H1 (cell line): ENCODE measurements at regions not wholly inside any gene's neighbourhood (a gene's known extent, or its start where the extent isn't known, plus 50 kb on each side); places are given as distances from the start of the nearest gene placed in this dataset.

ENCODE experiments used
- CTCF ChIA-PET: fragments of 300-600 bp; sonication (Branson Sonifier 250); formaldehyde crosslinking; loops from one replicate; lab custom pipeline; 2021; ENCODE audit not compliant: partially characterized antibody; lab: Charles Lee
- POLR2A ChIA-PET: fragments of 300-600 bp; sonication (Branson Sonifier 250); formaldehyde crosslinking; loops from one replicate; lab custom pipeline; 2021; ENCODE audit warnings: inconsistent platforms; ENCODE audit not compliant: partially characterized antibody; lab: Charles Lee
- DNase-seq, 2 experiments: peaks; one replicate each; pipeline versions ENCODE4 v3.0.0 to v3.0.0-alpha.2; 2010 to 2022; ENCODE audit warnings: low spot score in 2 of 2, low read depth in 1 of 2, mixed read lengths in 1 of 2
- FAIRE-seq: peaks from 2 replicates; lab custom pipeline; 2011; peaks lifted over from hg19 to GRCh38; lab: Jason Lieb, UNC
- H2AFZ ChIP-seq: 2 replicates; pipeline ENCODE4 v1.8.1; 2012; ENCODE audit warnings: low read length, inconsistent platforms
- H2AK5ac ChIP-seq: 2 replicates; pipeline ENCODE4 v1.6.1; 2013; ENCODE audit warnings: low read depth, low read length
- H2BK120ac ChIP-seq: replicated peaks from 2 replicates; pipeline ENCODE3; 2013; ENCODE audit warnings: low read depth, low read length, inconsistent platforms
- H2BK12ac ChIP-seq: 2 replicates; pipeline ENCODE4 v1.6.1; 2013; ENCODE audit warnings: low read depth, low read length
- H2BK15ac ChIP-seq: 2 replicates; pipeline ENCODE4 v1.6.1; 2013; ENCODE audit warnings: low read length
- H2BK20ac ChIP-seq: 2 replicates; pipeline ENCODE4 v1.6.1; 2013; ENCODE audit warnings: low read length
- H2BK5ac ChIP-seq: 2 replicates; pipeline ENCODE4 v1.6.1; 2013; ENCODE audit warnings: low read depth, low read length
- H3K14ac ChIP-seq: 2 replicates; pipeline ENCODE4 v1.6.1; 2013; ENCODE audit warnings: inconsistent platforms; ENCODE audit not compliant: insufficient read length
- H3K18ac ChIP-seq: 2 replicates; pipeline ENCODE4 v1.6.1; 2013; ENCODE audit warnings: low read length; ENCODE audit errors: extremely low read depth
- H3K23ac ChIP-seq: 2 replicates; pipeline ENCODE4 v1.6.1; 2013; ENCODE audit warnings: inconsistent platforms; ENCODE audit not compliant: insufficient read length
- H3K23me2 ChIP-seq: 2 replicates; pipeline ENCODE4 v1.6.1; 2013; ENCODE audit warnings: low read depth, low read length
- H3K27ac ChIP-seq: 2 replicates; pipeline ENCODE4 v1.6.1; 2011; ENCODE audit warnings: low read depth, low read length, inconsistent platforms
- H3K27me3 ChIP-seq, 4 experiments: replicated peaks in 1 of 4; 1 replicate in 1 of 4; 2 replicates in 3 of 4; pipeline versions ENCODE4 v1.6.1 to v1.8.1; 2011 to 2013; ENCODE audit warnings: low read length in 3 of 4, mild to moderate bottlenecking in 3 of 4, inconsistent platforms in 2 of 4, mixed read lengths in 2 of 4, moderate library complexity in 1 of 4; ENCODE audit not compliant: control insufficient read depth in 3 of 4, insufficient read depth in 3 of 4; ENCODE audit errors: extremely low read depth in 1 of 4
- H3K36me3 ChIP-seq, 4 experiments: 2 replicates each; pipeline versions ENCODE4 v1.6.1 to v1.8.1; 2011 to 2013; ENCODE audit warnings: mild to moderate bottlenecking in 4 of 4, low read length in 3 of 4, moderate library complexity in 2 of 4, control low read depth in 1 of 4, inconsistent platforms in 1 of 4; ENCODE audit not compliant: insufficient read depth in 4 of 4, control insufficient read depth in 2 of 4
- H3K4ac ChIP-seq: replicated peaks from 2 replicates; pipeline ENCODE3; 2013; ENCODE audit warnings: low read length, low read depth, mixed read lengths, inconsistent platforms; ENCODE audit not compliant: insufficient read length
- H3K4me1 ChIP-seq, 4 experiments: replicated peaks in 1 of 4; 1 replicate in 1 of 4; 2 replicates in 3 of 4; pipeline versions ENCODE4 v1.6.1 to v1.8.1; 2011 to 2013; ENCODE audit warnings: low read length in 3 of 4, inconsistent platforms in 2 of 4, mixed read lengths in 1 of 4; ENCODE audit not compliant: insufficient read depth in 4 of 4, control insufficient read depth in 3 of 4
- H3K4me2 ChIP-seq, 2 experiments: 2 replicates each; pipeline versions ENCODE4 v1.6.1 to v1.8.1; 2011 to 2013; ENCODE audit warnings: low read depth in 2 of 2, low read length in 2 of 2, control low read depth in 1 of 2, inconsistent platforms in 1 of 2, mild to moderate bottlenecking in 1 of 2; ENCODE audit not compliant: insufficient read depth in 1 of 2
- H3K4me3 ChIP-seq, 4 experiments: fragments of 200-600, 300-600 bp in 1 of 4; sonication (generic), shearing (Covaris generic), sonication (Bioruptor Twin) in 1 of 4; 2 replicates each; pipeline versions ENCODE4 v1.5.1 to v1.8.1; 2011 to 2016; ENCODE audit warnings: low read length in 4 of 4, low read depth in 3 of 4, control low read depth in 2 of 4, inconsistent platforms in 2 of 4, mild to moderate bottlenecking in 2 of 4, mixed read lengths in 1 of 4, moderate library complexity in 1 of 4; ENCODE audit not compliant: insufficient read depth in 2 of 4; ENCODE audit errors: extremely low read depth in 1 of 4
- H3K56ac ChIP-seq: replicated peaks from 2 replicates; pipeline ENCODE3; 2013; ENCODE audit warnings: low read depth, mild to moderate bottlenecking, mixed read lengths, low read length, inconsistent platforms; ENCODE audit not compliant: insufficient read length
- H3K79me1 ChIP-seq: 2 replicates; pipeline ENCODE4 v1.6.1; 2013; ENCODE audit warnings: low read depth, low read length, control low read depth
- H3K79me2 ChIP-seq, 2 experiments: 2 replicates each; pipeline versions ENCODE4 v1.6.1 to v1.8.1; 2012 to 2013; ENCODE audit warnings: low read length in 2 of 2, mild to moderate bottlenecking in 2 of 2, inconsistent platforms in 1 of 2; ENCODE audit not compliant: insufficient read depth in 2 of 2, control insufficient read depth in 1 of 2
- H3K9ac ChIP-seq, 4 experiments: replicated peaks in 1 of 4; 1 replicate in 1 of 4; 2 replicates in 3 of 4; pipeline versions ENCODE4 v1.6.1 to v1.8.1; 2011 to 2013; ENCODE audit warnings: low read depth in 3 of 4, low read length in 3 of 4, control low read depth in 2 of 4, mild to moderate bottlenecking in 2 of 4, moderate library complexity in 2 of 4, inconsistent platforms in 1 of 4; ENCODE audit errors: extremely low read depth in 1 of 4
- H3K9me3 ChIP-seq, 2 experiments: 2 replicates each; pipeline versions ENCODE4 v1.6.1 to v1.8.1; 2012 to 2013; ENCODE audit warnings: mild to moderate bottlenecking in 2 of 2, moderate library complexity in 2 of 2, control low read depth in 1 of 2, inconsistent platforms in 1 of 2, low read depth in 1 of 2, low read length in 1 of 2, mixed read lengths in 1 of 2; ENCODE audit not compliant: insufficient read depth in 2 of 2
- H4K20me1 ChIP-seq, 2 experiments: replicated peaks in 1 of 2; 2 replicates each; pipeline versions ENCODE3 to v1.8.1; 2011 to 2013; ENCODE audit warnings: inconsistent platforms in 2 of 2, low read length in 2 of 2, mild to moderate bottlenecking in 1 of 2; ENCODE audit not compliant: insufficient read depth in 2 of 2, control insufficient read depth in 1 of 2
- H4K5ac ChIP-seq: 2 replicates; pipeline ENCODE4 v1.6.1; 2013; ENCODE audit warnings: low read length, low read depth, mixed read lengths, inconsistent platforms; ENCODE audit not compliant: insufficient read length
- H4K8ac ChIP-seq: 2 replicates; pipeline ENCODE4 v1.8.0; 2013; ENCODE audit warnings: mild to moderate bottlenecking, moderate library complexity, low read length, inconsistent platforms; ENCODE audit not compliant: insufficient read depth; ENCODE audit errors: extremely low read depth
- H4K91ac ChIP-seq: replicated peaks from 2 replicates; pipeline ENCODE3; 2013; ENCODE audit warnings: low read length, mixed read lengths, inconsistent platforms; ENCODE audit not compliant: insufficient read length
- ATF2 ChIP-seq: IDR thresholded peaks from 2 replicates; pipeline ENCODE4 v1.6.1; 2012; ENCODE audit warnings: low read length, inconsistent platforms
- CHD1 ChIP-seq: IDR thresholded peaks from 2 replicates; pipeline ENCODE4 v1.6.1; 2012; ENCODE audit warnings: low read depth, low read length, improper control_type of control experiment
- FOSL1 ChIP-seq: IDR thresholded peaks from 2 replicates; pipeline ENCODE4 v1.6.1; 2011; ENCODE audit warnings: mild to moderate bottlenecking, low read depth, low read length, moderate library complexity; ENCODE audit not compliant: insufficient read depth
- GABPA ChIP-seq: IDR thresholded peaks from 2 replicates; pipeline ENCODE4 v1.6.1; 2011; ENCODE audit warnings: mild to moderate bottlenecking, low read length, moderate library complexity, borderline replicate concordance; ENCODE audit not compliant: insufficient read depth
- GTF2F1 ChIP-seq: IDR thresholded peaks from 2 replicates; pipeline ENCODE4 v1.6.1; 2012; ENCODE audit warnings: low read depth, low read length, improper control_type of control experiment, borderline replicate concordance
- JUN ChIP-seq: IDR thresholded peaks from 2 replicates; pipeline ENCODE4 v1.6.1; 2011; ENCODE audit warnings: low read depth, mild to moderate bottlenecking, improper control_type of control experiment, low read length
- NRF1 ChIP-seq: IDR thresholded peaks from 2 replicates; pipeline ENCODE4 v1.6.1; 2011; ENCODE audit warnings: mild to moderate bottlenecking, low read depth, low read length, improper control_type of control experiment
- RXRA ChIP-seq: IDR thresholded peaks from 2 replicates; pipeline ENCODE4 v1.6.1; 2011; ENCODE audit warnings: low read depth, mild to moderate bottlenecking, low read length, moderate library complexity; ENCODE audit not compliant: insufficient read depth
- SIRT6 ChIP-seq: IDR thresholded peaks from one replicate; pipeline ENCODE4 v1.7.1; 2012; ENCODE audit warnings: low read length, inconsistent platforms
- SRF ChIP-seq: IDR thresholded peaks from 2 replicates; pipeline ENCODE4 v1.6.1; 2011; ENCODE audit warnings: mild to moderate bottlenecking, low read depth, low read length, moderate library complexity
- TAF1 ChIP-seq: IDR thresholded peaks from 2 replicates; pipeline ENCODE4 v1.6.1; 2011; ENCODE audit warnings: mild to moderate bottlenecking, low read depth, low read length
- TAF7 ChIP-seq: optimal IDR thresholded peaks from 2 replicates; pipeline ENCODE3; 2011; ENCODE audit warnings: low read depth, mild to moderate bottlenecking, inconsistent platforms, low read length, moderate library complexity, borderline replicate concordance
- WGBS, 2 experiments: shearing (Covaris generic) in 1 of 2; methylation state at CpG; one replicate each; pipeline versions ENCODE4 v1.1.6 to v1.1.7; 2013 to 2015; ENCODE audit warnings: low lambda C conversion rate in 2 of 2, mixed read lengths in 2 of 2, inconsistent platforms in 1 of 2, low coverage in 1 of 2, missing lambda C conversion rate in 1 of 2; ENCODE audit not compliant: insufficient replicate concordance in 2 of 2, insufficient coverage in 1 of 2, insufficient read length in 1 of 2; ENCODE audit errors: extremely low coverage in 1 of 2, missing lambda C conversion rate in 1 of 2; 5-methylcytosine and 5-hydroxymethylcytosine counted together

- Histone ChIP-seq H2AFZ (no peak overlapping the region), H2BK12ac (no peak overlapping the region), H3K4ac (no peak overlapping the region), H3K14ac (no peak overlapping the region), H3K27me3 (no peaks in the 10 kb centered on the region), H4K5ac (no peak overlapping the region), H2BK20ac (no peak overlapping the region), H3K23ac (no peak overlapping the region), H4K20me1 (no peaks in the 10 kb centered on the region), H2BK15ac (no peak overlapping the region), H3K4me2 (no peak overlapping the region), H3K4me3 (no peak overlapping the region), H2BK5ac (no peak overlapping the region), H3K23me2 (no peaks in the 10 kb centered on the region), H4K91ac (no peak overlapping the region), H3K36me3 (no peaks in the 10 kb centered on the region), H3K4me1 (no peaks in the 10 kb centered on the region), H3K27ac (no peak overlapping the region), H3K56ac (no peak overlapping the region), H3K79me2 (no peaks in the 10 kb centered on the region), H4K8ac (no peak overlapping the region), H3K9me3 (peaks cover 6 to 7% of the 10 kb centered on the region in 2 experiments; a peak in 2 of 4 replicates), H3K18ac (no peak overlapping the region), H3K79me1 (no peaks in the 10 kb centered on the region), H2AK5ac (no peak overlapping the region), H3K9ac (no peak overlapping the region), H2BK120ac (no peak overlapping the region)
- DNase-seq (no peak), FAIRE-seq (no peak)
- POLR2A ChIA-PET, result no interaction called here
- TF ChIP-seq NRF1 (no peak), SIRT6 (no peak), RXRA (no peak), GABPA (no peak), SRF (no peak), GTF2F1 (no peak), ATF2 (no peak), JUN (no peak), FOSL1 (no peak), CHD1 (no peak), TAF7 (no peak), TAF1 (no peak)
- WGBS, 2 experiments, result 81% methylated on average over 6 of the region's 6 CpGs; no CpG with 5 or more reads in 1 of the 2 experiments
- CTCF ChIA-PET, result no interaction called here
Observed at GRCh38 chr6:156021746-156022396, 566.2 kb upstream of the NOX3 start.
